GM21381 (cell line): ENCODE measurements at regions not wholly inside any gene's neighbourhood (a gene's known extent, or its start where the extent isn't known, plus 50 kb on each side); places are given as distances from the start of the nearest gene placed in this dataset.

Source experiments
- ATAC-seq: cut with Tn5 transposase; IDR thresholded peaks from one replicate; pipeline ENCODE4 v1.9.1; 2021; ENCODE audit warnings: mild to moderate bottlenecking, moderate library complexity; ENCODE audit not compliant: unreplicated experiment

DNA sequence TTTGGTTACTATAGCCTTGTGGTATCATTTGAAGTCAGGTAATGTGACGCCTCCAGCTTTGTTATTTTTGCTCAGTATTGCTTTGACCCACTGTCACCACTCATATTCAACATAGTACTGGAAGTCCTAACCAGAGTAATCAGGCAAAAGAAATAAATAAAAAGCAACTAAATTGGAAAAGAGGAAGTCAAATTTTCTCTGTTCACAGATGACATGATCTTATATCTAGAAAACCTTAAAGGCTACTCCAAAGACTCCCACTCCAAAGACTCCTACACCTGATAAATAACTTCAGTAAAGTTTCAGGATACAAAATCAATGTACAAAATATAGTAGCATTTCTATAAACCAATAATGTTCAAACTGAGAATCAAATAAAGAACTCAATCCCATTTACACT lies 348.6 kb downstream of the CXXC4 start:
- ATAC-seq = no peak

GRCh38 chr4:104138116-104138515 lies 356.6 kb downstream of the CXXC4 start:
- ATAC-seq = no peak

- ATAC-seq = no peak
These were observed 365.5 kb downstream of the CXXC4 start for GRCh38 chr4:104129243-104129642.

DNA sequence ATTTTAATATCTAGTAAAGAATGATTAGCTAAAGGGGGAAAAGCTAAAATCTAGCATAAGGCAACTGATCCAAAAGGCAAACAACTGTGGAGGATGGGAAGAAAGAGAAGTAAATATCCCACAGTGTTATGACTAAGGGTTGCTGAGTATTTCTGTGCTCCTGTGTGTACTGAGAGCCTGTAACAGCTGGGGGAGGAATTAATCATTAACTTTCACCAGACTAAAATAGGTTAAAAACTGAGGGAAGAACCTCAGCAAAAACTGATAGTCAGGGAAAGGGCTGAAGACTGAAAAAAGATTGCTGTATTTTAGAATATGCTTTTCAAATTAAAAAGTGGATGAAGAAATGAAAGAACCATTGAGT lies 365.9 kb downstream of the CXXC4 start:
- no peak for ATAC-seq

GRCh38 chr4:104128031-104128849 lies 366.5 kb downstream of the CXXC4 start:
- ATAC-seq = no peak

DNA sequence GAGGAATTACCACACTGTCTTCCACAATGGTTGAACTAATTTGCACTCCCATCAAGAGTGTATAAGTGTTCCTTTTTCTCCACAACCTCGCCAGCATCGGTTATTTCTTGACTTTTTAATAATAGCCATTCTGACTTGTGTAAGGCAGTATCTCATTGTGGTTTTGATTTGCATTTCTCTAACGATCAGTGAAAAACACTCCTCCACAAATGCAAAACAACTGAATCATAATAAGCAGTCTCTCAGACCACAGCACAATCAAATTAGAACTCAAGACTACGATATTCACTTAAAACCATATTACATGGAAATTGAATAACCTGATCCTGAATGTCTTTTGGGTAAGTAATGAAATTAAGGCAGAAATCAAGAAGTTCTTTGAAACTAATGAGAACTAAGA lies 371.7 kb downstream of the CXXC4 start:
- ATAC-seq = no peak

DNA sequence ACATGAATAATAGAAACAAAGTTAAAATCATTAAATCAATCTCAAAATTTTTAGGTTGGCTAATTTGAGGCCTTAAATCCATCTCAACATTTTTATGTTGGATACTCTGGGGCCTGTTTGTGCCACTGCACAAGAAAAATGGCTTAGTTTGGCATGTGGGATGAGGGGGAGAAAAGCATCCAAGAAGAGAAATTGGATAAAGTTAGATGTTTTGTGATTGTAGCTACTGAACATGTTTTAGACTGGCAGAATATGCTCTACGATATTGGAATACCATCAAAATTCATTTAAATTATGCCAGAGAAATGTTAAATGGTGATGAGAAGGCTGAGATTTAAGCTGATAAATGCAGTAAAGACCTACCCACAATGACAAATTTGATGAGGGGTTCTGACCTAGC lies 376.9 kb downstream of the CXXC4 start:
- no peak for ATAC-seq

- no peak for ATAC-seq
These were observed 380.8 kb downstream of the CXXC4 start for GRCh38 chr4:104113850-104114249.

DNA sequence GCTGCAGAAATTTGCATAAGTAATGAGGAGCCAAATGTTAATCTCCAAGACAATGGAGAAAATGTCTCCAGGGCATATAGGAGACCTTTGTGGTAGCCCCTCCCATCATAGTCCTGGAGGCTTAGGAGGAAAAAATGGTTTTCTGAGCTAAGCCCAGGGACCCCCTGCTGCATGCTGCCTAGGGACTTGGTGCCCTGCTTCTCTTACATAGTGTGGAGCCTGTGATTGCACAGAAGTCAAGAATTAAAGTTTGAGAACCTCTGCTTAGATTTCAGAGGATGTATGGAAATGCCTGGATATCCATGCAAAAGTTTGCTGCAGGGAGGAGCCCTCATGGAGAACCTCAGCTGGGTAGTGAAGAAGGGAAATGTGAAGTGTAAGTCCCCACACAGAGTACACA lies 379.4 kb upstream of the TACR3 start:
- no peak for ATAC-seq

- no peak for ATAC-seq
These were observed 373.5 kb upstream of the TACR3 start for GRCh38 chr4:104093247-104093646.

DNA sequence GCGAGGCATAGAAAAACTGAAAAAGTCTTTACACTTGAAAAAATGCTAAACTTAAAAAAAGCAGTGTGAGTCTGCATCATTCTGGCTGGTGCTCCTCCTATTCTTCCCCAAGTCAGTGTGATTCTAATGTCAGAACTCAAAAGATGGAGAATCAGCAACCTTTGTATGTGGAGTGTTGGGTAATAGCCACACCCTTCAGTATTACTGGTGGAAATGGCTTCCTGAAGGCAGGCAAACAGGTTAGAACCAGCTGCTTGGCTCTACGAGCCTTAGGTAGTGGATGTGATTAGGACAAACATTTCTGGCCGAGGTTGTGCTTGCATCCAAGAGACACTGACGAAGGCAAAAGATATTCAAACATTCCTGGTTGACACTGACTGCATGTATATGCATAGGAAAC lies 353.4 kb upstream of the TACR3 start:
- no peak for ATAC-seq

DNA sequence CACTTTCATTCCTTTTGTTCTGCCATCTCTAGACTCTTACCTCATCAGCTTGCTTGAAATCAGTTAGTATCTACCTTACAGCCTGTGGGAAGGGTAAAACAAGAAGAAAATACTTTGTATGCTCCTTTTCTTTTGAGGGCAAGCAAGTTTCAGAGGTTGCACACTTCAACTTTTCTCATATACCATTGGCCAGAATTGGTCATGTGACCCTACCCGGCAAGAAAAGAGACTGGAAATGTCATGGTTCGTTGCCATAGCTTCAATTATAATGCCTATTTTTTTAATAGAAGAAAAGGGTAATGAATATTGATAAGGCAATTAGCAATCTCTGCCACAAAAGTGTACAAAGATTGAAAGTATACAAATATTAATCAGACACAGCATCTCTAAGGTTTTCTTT lies 346.7 kb upstream of the TACR3 start:
- no peak for ATAC-seq

GRCh38 chr4:104064646-104065577 lies 345.1 kb upstream of the TACR3 start:
- peak; percentile 77 for ATAC-seq

DNA sequence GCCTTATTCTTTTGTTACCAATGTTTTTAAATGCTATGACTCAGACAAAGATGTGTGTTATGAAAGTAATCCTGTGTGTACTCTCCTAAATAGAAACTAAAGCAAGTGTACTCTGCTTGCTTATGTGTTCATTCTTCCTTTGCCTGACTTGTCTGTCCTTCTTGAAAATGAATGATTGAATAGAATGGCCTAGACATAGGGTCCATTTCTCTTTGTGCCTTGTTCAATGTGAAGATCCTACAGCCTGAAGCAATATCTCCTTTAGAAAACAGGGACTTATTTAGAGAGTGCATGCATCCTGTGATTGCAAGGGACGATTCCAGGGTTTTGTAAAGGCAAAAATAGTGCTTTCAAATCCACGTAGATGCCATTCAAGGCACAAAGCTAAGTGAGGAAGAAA lies 343.6 kb upstream of the TACR3 start:
- no peak for ATAC-seq

DNA sequence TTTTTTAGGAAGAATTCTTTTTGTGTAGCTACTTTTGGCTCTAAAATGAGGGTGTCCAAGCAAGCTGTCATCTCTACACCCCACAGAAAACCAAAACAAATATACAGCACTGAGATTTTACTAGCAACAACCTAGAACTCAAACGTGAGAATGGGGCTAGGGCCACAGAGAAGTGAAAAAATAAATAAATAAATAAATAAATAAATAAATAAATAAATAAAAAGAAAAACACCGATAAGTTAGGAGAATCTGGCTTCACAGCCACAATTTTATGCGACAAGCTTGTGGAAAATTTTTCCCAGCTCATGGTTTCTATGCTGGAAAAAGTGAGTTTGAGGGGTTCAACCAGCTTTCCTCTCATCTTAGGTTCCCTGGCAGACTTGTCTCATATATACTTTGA lies 324.6 kb upstream of the TACR3 start:
- ATAC-seq = no peak

- no peak for ATAC-seq
These were observed 313.1 kb upstream of the TACR3 start for GRCh38 chr4:104032896-104033295.

DNA sequence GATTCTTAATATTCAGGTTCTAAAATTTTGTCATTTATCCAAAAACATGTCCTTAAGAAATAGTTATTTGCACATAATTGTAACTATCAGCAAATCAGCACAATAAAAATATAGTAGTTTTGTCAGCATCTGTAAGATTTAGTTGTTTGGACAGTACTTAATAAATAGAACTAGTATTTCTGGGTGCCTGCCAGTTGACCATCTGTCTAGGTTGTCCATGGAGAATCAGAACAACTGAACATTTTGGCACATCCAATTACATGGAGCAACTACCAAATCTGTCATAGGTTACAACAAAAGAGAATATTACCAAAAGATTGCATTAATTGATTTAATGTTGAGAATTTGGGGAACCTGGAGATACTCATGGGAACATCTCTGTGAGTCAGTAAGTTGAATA lies 305.5 kb upstream of the TACR3 start:
- ATAC-seq = no peak

DNA sequence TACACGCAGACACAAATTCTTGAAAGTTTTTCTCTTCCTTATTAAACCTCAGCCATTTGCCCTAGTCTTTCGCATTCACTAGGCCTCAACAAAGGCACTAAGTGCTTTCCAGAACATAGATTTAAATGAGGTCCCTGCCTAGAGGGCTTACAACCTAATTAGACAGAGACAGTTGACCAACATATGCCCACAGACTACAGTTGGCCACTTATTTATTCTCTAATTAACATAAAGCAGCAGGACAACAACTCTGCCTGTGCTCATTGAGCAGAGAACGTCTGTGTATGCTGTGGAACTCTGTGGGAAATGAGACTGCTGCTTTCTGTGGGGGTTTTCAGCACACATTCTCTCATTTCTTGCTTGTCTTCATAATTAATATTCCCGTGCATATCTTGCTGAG lies 303.0 kb upstream of the TACR3 start:
- ATAC-seq = no peak

GRCh38 chr4:104022226-104022625 lies 302.4 kb upstream of the TACR3 start:
- no peak for ATAC-seq

DNA sequence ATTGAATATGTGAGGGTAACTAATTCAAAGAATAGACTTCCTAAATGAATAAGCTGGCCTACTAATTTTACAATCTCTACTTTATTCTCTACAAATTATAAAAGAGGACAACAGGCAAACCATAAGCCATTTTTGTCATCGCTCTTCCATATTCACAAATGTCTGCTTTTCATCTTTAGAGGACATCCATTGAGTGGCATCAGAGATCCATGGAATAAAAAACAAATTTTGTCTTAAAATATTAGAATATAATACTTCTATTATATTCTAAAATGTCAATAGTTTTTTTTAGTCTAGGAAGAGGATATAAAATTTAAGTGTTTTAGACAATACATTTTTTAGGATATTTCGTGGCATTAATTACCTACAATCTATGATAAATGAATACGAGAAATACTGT lies 300.9 kb upstream of the TACR3 start:
- no peak for ATAC-seq

GRCh38 chr4:104017213-104017612 lies 297.4 kb upstream of the TACR3 start:
- no peak for ATAC-seq

- no peak for ATAC-seq
These were observed 295.9 kb upstream of the TACR3 start for GRCh38 chr4:104015680-104016079.
